SH-SY5Y (cell line): ENCODE measurements at regions not wholly inside any gene's neighbourhood (a gene's known extent, or its start where the extent isn't known, plus 50 kb on each side); places are given as distances from the start of the nearest gene placed in this dataset.

Experiments used
- GATA2 ChIP-seq: IDR thresholded peaks from 2 replicates; pipeline ENCODE4 v1.6.1; 2011; ENCODE audit warnings: mild to moderate bottlenecking, low read depth, low read length
- GATA3 ChIP-seq: IDR thresholded peaks from 2 replicates; pipeline ENCODE4 v1.6.1; 2011; ENCODE audit warnings: low read depth, mild to moderate bottlenecking, low read length, moderate library complexity

DNA sequence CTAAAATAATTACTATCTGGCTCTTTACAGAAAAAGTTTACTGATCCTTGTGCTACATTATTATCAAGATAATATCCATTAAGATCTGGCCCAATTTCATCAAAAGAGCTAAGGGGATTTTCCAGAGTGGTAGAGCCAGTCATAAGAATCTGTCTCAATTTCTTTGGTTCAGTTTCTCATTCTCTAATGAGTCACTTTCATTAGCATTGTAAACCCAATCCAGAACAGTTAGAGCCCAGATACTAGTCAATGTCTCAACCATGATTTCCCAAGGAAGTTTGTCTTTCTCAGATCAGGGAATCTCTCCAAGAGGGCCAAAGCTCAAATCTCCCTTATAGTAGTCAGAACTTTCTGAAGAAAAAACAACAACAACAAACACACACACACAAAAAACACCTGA lies 131.1 kb upstream of the PPP2R3A start:
- no peak for TF ChIP-seq GATA3
- no peak for TF ChIP-seq GATA2
